Dendritic cell treated with granulocyte-macrophage colony-stimulating factor and Interleukin-4, amounts not matched to agents 40 ng/mL and 50 ng/mL, for 4 days (primary cell): ENCODE measurements at regions not wholly inside any gene's neighbourhood (a gene's known extent, or its start where the extent isn't known, plus 50 kb on each side); places are given as distances from the start of the nearest gene placed in this dataset.

Experiments used
- H3K27ac Mint-ChIP-seq: one replicate; pipeline ENCODE4 v1.8.0; 2022; ENCODE audit warnings: mild to moderate bottlenecking, mixed read lengths
- H3K27me3 Mint-ChIP-seq: one replicate; pipeline ENCODE4 v1.8.0; 2022; ENCODE audit warnings: mild to moderate bottlenecking, mixed read lengths
- H3K36me3 Mint-ChIP-seq: one replicate; pipeline ENCODE4 v1.8.0; 2022; ENCODE audit warnings: low read depth, mixed read lengths
- H3K4me1 Mint-ChIP-seq: one replicate; pipeline ENCODE4 v1.8.0; 2022; ENCODE audit warnings: low read depth, mixed read lengths
- H3K4me3 Mint-ChIP-seq: one replicate; pipeline ENCODE4 v1.8.0; 2022; ENCODE audit warnings: mild to moderate bottlenecking, moderate library complexity, mixed read lengths
- H3K9me3 Mint-ChIP-seq: one replicate; pipeline ENCODE4 v1.8.0; 2022; ENCODE audit warnings: mixed read lengths
- intact Hi-C: fragments of 100-400 bp; cut with micrococcal nuclease; formaldehyde crosslinking; loops from one replicate; pipeline ENCODE4 v1.15.0; 2022

DNA sequence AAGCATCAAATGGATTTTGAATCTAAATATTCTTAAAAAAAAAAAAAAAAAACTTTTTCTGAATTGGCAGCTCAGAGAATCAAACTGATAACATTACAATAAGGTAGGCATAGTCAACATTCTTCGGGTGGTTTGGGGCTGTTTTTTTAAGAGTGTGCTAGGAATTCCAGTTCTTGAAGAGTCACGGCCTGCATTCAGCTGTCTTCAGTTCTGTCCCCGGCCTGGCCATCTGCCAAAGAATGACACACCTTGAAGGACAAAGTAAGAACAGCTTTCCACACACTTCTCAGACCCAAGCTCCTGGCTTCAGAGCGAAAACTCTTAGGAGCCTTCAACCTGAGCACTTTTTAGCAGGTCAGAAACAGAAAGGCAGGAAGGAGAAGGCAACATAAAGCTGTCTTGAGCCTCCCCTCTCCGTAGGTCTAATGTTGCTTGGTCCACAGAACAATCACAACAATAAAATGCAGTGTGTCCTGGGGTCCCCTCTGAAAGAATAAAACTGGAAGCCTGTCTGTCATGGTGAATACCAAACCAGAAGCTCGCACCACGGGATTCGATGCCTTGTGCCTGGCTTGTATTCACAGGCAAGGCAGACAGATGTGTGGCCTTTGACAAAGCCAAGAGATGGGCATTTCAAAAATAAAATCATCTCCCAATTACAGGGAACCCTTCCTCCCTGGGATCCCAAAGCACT, 524.4 kb upstream of the ZFHX3 start:
- no peaks in the 10 kb centered on the region for H3K27me3 Mint-ChIP-seq

DNA sequence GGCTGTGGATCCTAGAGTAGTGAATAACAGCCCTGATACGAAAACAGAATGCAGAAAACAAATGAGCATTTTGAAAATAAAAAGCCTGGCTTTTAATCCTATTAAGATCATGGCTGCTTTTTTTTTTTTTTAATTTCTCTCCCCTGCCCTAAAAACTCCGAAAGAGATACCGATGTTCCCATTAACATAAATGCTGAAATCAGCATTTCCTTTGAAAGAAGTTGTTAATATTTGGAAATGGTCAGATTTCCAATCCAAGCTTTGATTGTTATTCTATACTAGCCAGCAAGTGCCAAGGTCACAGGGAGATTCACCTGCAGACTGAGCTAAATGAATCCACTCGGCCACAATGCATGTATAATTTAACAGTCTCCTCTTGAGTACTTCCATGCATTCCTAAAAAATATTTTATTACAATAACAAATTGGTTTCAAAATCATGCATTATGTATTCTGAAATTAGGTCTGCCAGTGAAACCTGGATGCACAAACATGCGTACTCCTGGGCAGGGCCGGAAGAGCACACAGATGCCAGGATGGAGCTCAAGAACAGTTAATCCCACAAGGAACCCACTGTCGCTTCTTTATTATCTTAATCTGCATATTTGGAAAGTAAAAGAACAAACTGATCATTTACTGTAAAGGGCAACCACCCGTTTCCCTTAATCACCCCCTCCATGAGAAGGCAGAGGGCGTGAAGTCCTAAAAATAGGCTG, 521.5 kb upstream of the ZFHX3 start:
- Mint-ChIP-seq H3K9me3 (no peaks in the 10 kb centered on the region), H3K4me3 (no peak overlapping the region), H3K36me3 (no peaks in the 10 kb centered on the region), H3K27me3 (no peaks in the 10 kb centered on the region), H3K27ac (no peak overlapping the region), H3K4me1 (no peaks in the 10 kb centered on the region)
- intact Hi-C loops = no loop called here

More for the DNA sequence above, 524.4 kb upstream of the ZFHX3 start:
- H3K4me1 Mint-ChIP-seq = no peaks in the 10 kb centered on the region
- no peaks in the 10 kb centered on the region for H3K9me3 Mint-ChIP-seq
- intact Hi-C loops = no loop called here
- H3K36me3 Mint-ChIP-seq = no peaks in the 10 kb centered on the region
- no peak overlapping the region for H3K27ac Mint-ChIP-seq
- H3K4me3 Mint-ChIP-seq = no peak overlapping the region

DNA sequence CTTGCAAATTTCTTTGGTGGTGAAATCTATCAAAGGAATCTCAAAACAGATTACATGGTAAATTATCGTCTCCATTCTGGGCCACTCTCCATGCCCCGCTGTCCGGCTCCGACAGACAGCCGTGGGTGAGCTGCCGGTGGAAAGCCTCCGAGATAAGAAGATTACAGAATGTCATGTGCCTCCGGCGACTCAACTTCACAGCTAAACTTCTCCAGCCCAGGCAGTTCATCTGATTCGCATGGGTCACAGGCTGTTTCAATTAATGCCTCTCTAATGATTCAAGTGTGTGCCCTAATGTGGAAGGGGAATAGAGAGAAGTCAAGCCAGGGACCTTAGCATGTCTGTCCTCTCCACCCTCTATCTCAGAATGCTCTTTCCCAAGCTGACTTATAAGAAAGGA, 520.8 kb upstream of the ZFHX3 start:
- Mint-ChIP-seq H3K9me3 (no peaks in the 10 kb centered on the region), H3K4me3 (no peak overlapping the region), H3K36me3 (no peaks in the 10 kb centered on the region), H3K27ac (no peak overlapping the region), H3K27me3 (no peaks in the 10 kb centered on the region), H3K4me1 (no peaks in the 10 kb centered on the region)
- intact Hi-C loops = no loop called here

DNA sequence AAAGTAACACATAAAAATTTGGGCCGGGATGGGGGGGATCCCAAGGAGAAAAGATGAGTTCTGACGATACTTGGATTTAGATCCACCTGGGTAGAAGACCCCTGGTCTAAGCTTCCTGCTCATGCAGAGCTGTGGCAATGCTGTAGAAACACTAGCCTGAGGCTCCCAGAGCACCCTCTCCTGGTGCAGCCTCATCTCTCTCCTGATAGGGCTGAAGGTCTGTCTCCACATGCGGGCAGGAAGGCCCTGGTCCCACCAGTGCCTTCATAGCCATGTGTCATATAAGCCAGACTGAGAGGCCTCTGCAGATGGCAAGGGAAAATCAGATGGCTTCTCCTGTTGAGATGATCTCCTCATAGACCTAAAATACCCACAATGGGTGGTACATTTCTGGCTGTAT, 518.0 kb upstream of the ZFHX3 start:
- H3K27me3 Mint-ChIP-seq = no peaks in the 10 kb centered on the region
- no peaks in the 10 kb centered on the region for H3K36me3 Mint-ChIP-seq
- intact Hi-C loops = no loop called here
- no peak overlapping the region for H3K27ac Mint-ChIP-seq
- H3K4me1 Mint-ChIP-seq = no peaks in the 10 kb centered on the region
- no peak overlapping the region for H3K4me3 Mint-ChIP-seq
- no peaks in the 10 kb centered on the region for H3K9me3 Mint-ChIP-seq

DNA sequence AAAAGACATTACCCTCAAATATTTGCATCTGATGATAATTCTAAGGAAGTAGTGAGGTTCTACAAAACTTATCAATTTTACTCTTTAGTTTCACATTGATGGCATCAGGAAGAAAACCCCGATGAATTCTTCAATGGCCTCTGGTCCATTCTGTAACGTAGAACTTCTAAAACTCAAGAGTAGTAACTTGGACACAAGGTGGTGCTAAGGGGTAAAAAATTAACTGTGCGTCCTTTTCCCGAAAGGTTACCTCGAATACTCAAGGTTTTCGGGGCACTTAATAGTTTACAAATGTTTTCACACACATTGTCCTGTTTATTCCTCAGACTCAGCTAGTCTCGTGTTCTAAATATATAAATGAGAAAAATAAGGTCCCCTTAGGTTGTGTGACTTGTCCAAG, 517.3 kb upstream of the ZFHX3 start:
- Mint-ChIP-seq H3K36me3 (no peaks in the 10 kb centered on the region), H3K9me3 (no peaks in the 10 kb centered on the region), H3K27me3 (no peaks in the 10 kb centered on the region), H3K4me1 (no peaks in the 10 kb centered on the region), H3K27ac (no peak overlapping the region), H3K4me3 (no peak overlapping the region)
- intact Hi-C loops = no loop called here

DNA sequence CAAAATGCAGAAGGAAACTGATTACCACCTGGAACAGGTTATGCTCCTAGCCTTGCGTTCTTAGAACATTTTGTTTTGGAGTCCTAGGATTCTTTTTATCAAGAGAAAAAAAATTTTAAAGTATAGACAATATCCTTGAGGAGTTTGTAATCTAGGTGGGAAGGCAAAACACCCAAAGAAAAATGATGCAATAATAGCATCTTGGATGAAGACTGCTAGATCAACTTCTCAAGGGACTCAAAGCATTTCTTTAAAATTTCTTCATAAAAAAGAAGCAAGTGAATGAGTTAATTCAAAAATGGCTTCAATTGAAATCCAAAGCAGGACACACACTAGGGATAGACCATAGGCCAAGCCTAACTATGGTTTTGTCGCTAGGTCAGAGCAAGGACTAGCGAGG, 515.8 kb upstream of the ZFHX3 start:
- Mint-ChIP-seq H3K9me3 (no peaks in the 10 kb centered on the region), H3K4me3 (no peak overlapping the region), H3K27me3 (no peaks in the 10 kb centered on the region), H3K36me3 (no peaks in the 10 kb centered on the region), H3K27ac (no peak overlapping the region), H3K4me1 (no peaks in the 10 kb centered on the region)
- intact Hi-C loops = no loop called here

DNA sequence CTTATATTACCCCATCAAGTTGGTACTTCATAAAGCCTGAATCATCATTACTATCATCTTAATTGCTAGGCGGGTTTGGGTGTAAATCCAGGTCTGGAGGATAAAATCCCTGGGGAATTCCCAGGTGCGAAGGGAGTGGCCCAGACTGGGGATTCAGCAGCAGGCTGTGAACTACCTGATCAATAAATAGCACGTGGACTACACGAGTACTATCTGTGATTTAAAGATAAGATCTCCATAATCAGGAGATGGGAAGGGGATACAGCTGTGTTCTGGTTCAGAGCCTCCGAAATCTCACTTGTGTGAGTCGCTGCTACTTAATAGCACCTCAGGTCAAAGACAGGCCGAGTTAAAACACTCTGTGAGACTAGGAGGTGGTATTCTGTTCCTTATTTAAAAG, 512.6 kb upstream of the ZFHX3 start:
- no peaks in the 10 kb centered on the region for H3K9me3 Mint-ChIP-seq
- no peak overlapping the region for H3K27ac Mint-ChIP-seq
- no peaks in the 10 kb centered on the region for H3K27me3 Mint-ChIP-seq
- no peak overlapping the region for H3K4me3 Mint-ChIP-seq
- H3K4me1 Mint-ChIP-seq = no peaks in the 10 kb centered on the region
- no peaks in the 10 kb centered on the region for H3K36me3 Mint-ChIP-seq
- intact Hi-C loops = no loop called here

DNA sequence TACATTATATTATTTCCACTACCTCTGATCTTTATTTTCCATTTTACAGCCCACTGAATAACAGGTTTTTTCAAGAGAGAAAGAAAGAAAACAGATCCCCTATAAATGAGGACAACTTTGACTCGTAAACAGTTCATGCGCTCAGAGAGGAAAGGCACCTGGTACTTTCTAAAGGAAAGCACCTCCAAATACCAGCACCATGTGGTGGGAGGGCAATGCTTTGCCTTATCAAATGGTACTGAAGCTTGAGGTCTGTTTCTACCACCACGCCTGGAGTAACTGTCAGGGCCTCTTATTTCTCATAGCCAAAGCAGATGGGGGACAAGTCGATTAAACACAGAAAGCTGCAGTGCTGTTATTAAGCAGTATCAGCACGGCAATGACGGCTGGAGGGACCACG, 510.3 kb upstream of the ZFHX3 start:
- H3K4me3 Mint-ChIP-seq = no peak overlapping the region
- no peaks in the 10 kb centered on the region for H3K27me3 Mint-ChIP-seq
- H3K27ac Mint-ChIP-seq = no peak overlapping the region
- intact Hi-C loops = no loop called here
- H3K9me3 Mint-ChIP-seq = no peaks in the 10 kb centered on the region
- no peaks in the 10 kb centered on the region for H3K36me3 Mint-ChIP-seq
- H3K4me1 Mint-ChIP-seq = no peaks in the 10 kb centered on the region

DNA sequence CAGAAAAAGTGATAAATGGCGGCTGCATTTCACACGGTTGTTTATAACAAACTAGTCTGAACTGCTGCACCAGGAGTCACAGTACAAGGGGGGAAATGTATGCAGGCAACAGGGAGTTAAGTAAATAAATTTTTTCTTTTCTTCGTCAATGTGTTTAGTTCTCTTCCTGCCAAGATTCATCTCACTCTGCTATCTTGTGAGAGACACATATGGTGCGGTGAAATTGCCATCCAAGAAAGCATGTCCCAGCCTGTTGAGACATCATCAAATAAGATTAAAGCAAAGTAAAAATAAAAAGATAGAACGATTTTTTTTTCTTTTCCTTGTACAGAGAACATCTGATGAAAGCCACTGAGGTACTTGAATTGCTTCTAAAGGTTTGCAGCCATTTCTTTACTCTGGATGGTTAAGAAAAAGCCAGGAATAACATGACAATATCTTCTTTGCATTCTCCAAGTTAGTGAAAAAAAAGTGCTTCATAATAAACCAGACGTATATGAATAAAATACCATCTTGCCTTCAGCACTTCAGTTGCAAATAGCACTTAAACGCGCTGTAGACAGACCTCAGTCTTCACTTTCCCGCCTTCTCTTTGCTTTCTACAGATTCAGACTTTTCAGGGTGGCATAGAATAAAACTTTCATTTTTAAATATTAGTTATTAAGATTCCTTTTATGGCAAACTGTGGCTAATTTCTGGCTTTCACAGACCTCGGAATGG, 506.2 kb upstream of the ZFHX3 start:
- Mint-ChIP-seq H3K27me3 (peaks cover 2% of the 10 kb centered on the region), H3K36me3 (no peaks in the 10 kb centered on the region), H3K4me1 (no peaks in the 10 kb centered on the region), H3K27ac (no peak overlapping the region), H3K9me3 (no peaks in the 10 kb centered on the region), H3K4me3 (no peak overlapping the region)
- intact Hi-C loops = no loop called here

DNA sequence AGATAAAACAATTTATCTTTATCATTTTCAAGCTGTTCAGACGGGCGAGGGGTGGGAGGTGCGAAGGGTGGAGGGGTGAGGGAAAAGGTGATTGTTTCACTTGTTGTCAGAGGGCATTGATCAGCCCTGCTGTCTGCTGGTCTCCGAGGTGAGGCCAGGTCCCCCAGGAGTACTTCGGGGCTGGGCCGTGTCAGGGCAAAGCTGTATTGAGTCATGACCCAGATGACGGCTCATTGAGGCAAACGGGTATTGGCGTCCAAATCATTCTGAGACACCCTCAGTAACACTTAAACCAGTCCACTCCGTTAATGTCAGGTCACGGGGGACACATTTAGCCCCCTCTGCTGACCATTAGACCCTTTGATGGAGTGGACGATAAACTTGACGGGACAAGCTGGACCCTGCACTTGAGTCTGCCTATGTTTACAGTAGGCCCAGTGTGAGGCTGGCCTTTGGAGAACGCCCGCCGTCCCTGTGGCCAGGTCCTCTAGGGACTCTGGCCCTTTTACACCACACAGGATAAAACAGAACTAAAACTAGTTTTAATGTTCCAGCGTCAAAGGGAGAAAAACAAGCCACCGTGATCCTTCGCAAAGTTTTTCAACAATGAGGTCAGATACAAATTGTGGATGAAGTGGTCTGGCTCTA, 502.2 kb upstream of the ZFHX3 start:
- peaks cover 25% of the 10 kb centered on the region for H3K27me3 Mint-ChIP-seq
- no peak overlapping the region for H3K27ac Mint-ChIP-seq
- no peak overlapping the region for H3K4me3 Mint-ChIP-seq
- H3K9me3 Mint-ChIP-seq = no peaks in the 10 kb centered on the region
- H3K4me1 Mint-ChIP-seq = no peaks in the 10 kb centered on the region
- no peaks in the 10 kb centered on the region for H3K36me3 Mint-ChIP-seq
- intact Hi-C loops = no loop called here

DNA sequence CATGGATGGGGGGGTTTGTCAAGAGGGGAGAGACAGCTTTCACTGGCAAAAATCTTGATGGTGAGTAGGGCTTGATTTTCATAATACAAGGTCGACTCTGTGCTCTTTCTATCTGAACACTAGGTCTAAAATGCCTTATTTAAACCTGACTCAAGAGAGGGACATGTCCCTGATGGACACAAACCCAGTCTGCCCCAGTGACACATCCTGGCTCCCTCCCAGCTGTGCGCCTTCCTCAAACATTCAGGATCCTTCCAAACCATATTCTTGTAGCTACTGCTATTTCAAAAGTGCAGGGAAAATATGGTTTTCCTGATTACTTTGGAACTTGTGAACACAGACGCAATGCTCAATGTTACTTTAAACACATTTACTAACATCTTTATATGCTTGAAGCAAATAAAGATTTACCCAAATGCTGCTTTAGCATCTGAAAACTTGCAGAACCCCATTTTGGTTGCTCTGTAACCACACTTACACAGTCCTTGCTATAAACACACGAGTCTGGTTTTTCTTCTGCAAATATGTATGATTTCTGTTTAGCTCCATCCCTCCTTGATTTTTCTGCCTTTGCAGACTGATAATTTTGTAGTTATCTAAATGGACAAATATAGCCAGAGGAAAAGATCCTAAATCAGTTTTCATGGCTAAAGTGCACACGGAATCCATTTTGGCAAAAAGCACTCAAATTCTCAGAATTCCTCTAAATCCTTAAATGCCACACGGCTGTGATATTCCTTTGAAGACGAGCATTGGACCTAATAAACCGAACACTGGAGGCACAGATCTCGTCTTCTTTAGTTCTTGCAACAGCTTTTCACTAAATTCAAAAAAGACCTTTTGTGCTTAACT, 499.9 kb upstream of the ZFHX3 start:
- intact Hi-C loops = no loop called here

DNA sequence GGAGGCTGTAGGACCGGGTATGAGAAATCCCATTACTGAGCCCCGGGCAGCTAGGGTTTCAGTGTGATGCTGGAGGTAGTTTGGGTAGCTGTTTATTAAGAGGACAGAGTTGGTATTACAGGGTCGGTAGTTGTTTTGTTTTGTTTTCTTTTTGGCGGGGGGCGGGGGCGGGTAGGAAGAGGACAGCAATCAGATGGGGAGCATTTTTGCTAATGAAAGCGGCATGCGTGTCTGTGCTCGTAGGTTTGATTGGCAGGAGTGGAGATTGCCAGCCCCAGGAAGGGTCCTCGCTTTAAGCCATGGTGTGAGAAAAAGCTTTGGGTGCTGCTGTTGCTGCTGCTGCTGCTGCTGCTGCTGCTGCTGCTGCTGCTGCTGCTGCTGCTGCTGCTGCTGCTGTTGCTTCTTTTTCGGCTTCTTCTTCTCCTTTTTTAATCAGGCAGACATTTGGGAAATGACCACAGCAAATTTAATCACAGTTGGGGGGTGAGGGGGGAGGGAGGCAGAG, 498.5 kb upstream of the ZFHX3 start:
- Mint-ChIP-seq H3K9me3 (no peaks in the 10 kb centered on the region), H3K4me1 (no peaks in the 10 kb centered on the region), H3K27me3 (peaks cover 50% of the 10 kb centered on the region), H3K36me3 (no peaks in the 10 kb centered on the region), H3K4me3 (no peak overlapping the region), H3K27ac (no peak overlapping the region)
- intact Hi-C loops = no loop called here

More for the DNA sequence above, 499.9 kb upstream of the ZFHX3 start:
- H3K27ac Mint-ChIP-seq = no peak overlapping the region
- no peaks in the 10 kb centered on the region for H3K36me3 Mint-ChIP-seq
- H3K4me3 Mint-ChIP-seq = no peak overlapping the region
- H3K9me3 Mint-ChIP-seq = no peaks in the 10 kb centered on the region
- H3K4me1 Mint-ChIP-seq = no peaks in the 10 kb centered on the region
- peaks cover 47% of the 10 kb centered on the region for H3K27me3 Mint-ChIP-seq

DNA sequence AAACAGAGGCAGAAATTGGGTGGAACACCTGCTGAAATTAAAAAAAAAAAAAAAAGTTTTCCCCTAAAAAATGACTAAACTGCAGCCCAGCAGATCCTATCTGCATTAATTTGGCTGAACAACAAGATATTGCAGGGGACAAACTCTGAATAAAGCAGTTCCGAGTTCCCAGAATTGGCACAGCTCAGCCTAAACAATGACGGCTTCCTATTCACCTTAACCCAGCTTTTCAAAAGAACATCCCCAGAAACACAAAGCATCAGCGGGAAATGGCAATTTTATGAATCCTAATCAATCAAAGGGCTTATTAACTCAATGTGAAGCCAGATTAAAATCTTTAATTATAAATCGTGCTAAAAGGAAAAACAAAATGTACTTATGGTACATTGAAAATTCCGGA, 497.8 kb upstream of the ZFHX3 start:
- no peaks in the 10 kb centered on the region for H3K9me3 Mint-ChIP-seq
- H3K27ac Mint-ChIP-seq = no peak overlapping the region
- no peaks in the 10 kb centered on the region for H3K4me1 Mint-ChIP-seq
- H3K36me3 Mint-ChIP-seq = no peaks in the 10 kb centered on the region
- H3K27me3 Mint-ChIP-seq = peaks cover 51% of the 10 kb centered on the region
- no peak overlapping the region for H3K4me3 Mint-ChIP-seq
- intact Hi-C loops = no loop called here
